Ascending aorta (tissue), 2 donors: ENCODE measurements at regions not wholly inside any gene's neighbourhood (a gene's known extent, or its start where the extent isn't known, plus 50 kb on each side); places are given as distances from the start of the nearest gene placed in this dataset.

Experiments
- DNase-seq, 2 donors: peaks; one replicate each; pipeline ENCODE4 v3.0.0-alpha.2; 2019; ENCODE audit warnings: low spot score in 2 of 2
- H3K27ac ChIP-seq, 2 donors: fragments of 200-600 bp; sonication (generic); one replicate each; pipeline ENCODE4 v1.5.1; 2016 to 2017; ENCODE audit warnings: mild to moderate bottlenecking in 1 of 2
- H3K27me3 ChIP-seq: fragments of 200-600 bp; sonication (generic); one replicate; pipeline ENCODE4 v1.5.1; 2017
- H3K36me3 ChIP-seq, 2 donors: fragments of 200-600 bp; sonication (generic); one replicate each; pipeline ENCODE4 v1.5.1; 2016
- H3K4me1 ChIP-seq, 2 donors: fragments of 200-600 bp; sonication (generic); one replicate each; pipeline ENCODE4 v1.5.1; 2016 to 2017; ENCODE audit warnings: mild to moderate bottlenecking in 1 of 2
- H3K4me3 ChIP-seq, 2 donors: fragments of 200-600 bp; sonication (generic); one replicate each; pipeline ENCODE4 v1.5.1; 2016 to 2017; ENCODE audit warnings: mild to moderate bottlenecking in 1 of 2
- H3K9me3 ChIP-seq, 2 donors: fragments of 200-600 bp; sonication (generic); one replicate each; pipeline ENCODE4 v1.5.1; 2016
- CTCF ChIP-seq, 3 experiments: fragments of 200-600 bp in 2 of 3; fragments of 450-650 bp in 1 of 3; sonication (generic) in 2 of 3; IDR thresholded peaks; one replicate each; pipeline ENCODE4 v1.5.1; 2016 to 2019; ENCODE audit warnings: antibody characterized with exemption in 3 of 3, mild to moderate bottlenecking in 1 of 3, moderate library complexity in 1 of 3
- intact Hi-C: fragments of 100-400 bp; cut with DNase I; formaldehyde crosslinking; loops from one replicate; pipeline ENCODE4 v1.15.1; 2023

DNA sequence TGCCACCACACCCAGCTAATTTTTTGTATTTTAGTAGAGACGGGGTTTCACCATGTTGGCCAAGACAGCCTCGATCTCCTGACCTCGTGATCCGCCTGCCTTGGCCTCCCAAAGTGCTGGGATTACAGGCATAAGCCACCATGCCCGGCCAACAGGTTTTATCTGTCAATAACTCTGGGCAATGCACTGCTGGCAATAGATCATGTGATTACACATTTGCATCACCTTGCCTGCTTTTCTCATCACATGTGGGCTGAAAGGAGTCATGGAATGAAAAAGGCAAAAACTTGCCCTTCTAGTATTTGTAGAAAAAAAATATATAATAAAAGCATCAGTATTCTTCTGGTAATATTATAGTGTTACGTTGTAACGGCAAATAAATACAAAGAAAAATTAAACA is 164.5 kb downstream of the NHLRC3 start:
- no peaks in the 10 kb centered on the region for H3K36me3 ChIP-seq
- H3K4me1 ChIP-seq, result no peaks in the 10 kb centered on the region
- no peaks in the 10 kb centered on the region for H3K27me3 ChIP-seq
- intact Hi-C loops, result no loop called here
- H3K4me3 ChIP-seq, result no peak overlapping the region
- no peak for DNase-seq
- no peak for TF ChIP-seq CTCF (IDR thresholded peaks at IDR 0.05)
- H3K27ac ChIP-seq, result no peak overlapping the region
- no peaks in the 10 kb centered on the region for H3K9me3 ChIP-seq

DNA sequence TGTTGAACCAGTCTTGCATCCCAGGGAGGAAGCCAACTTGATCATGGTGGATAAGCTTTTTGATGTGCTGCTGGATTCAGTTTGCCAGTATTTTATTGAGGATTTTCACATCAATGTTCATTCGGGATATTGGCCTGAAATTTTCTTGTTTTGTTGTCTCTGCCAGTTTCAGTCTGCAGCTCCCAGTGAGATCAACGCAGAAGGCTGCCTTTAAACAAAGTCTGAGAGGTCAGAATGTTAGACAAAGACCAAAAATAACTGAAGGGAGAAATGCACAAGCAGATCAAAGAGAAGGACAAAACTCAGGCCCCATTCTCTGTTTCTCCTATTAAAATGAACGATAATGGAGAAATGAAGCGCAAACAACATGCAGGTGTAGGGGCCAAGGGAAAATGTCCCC is 170.4 kb downstream of the NHLRC3 start:
- H3K9me3 ChIP-seq, result no peaks in the 10 kb centered on the region
- H3K4me1 ChIP-seq, result peaks cover 3 to 10% of the 10 kb centered on the region in 2 donors
- H3K27me3 ChIP-seq, result no peaks in the 10 kb centered on the region
- no peaks in the 10 kb centered on the region for H3K36me3 ChIP-seq
- H3K4me3 ChIP-seq, result no peak overlapping the region
- no peak for TF ChIP-seq CTCF (IDR thresholded peaks at IDR 0.05)
- peak overlapping the region in 1 of 2 donors; percentile 37 for H3K27ac ChIP-seq
- no peak for DNase-seq
- intact Hi-C loops, result no loop called here

DNA sequence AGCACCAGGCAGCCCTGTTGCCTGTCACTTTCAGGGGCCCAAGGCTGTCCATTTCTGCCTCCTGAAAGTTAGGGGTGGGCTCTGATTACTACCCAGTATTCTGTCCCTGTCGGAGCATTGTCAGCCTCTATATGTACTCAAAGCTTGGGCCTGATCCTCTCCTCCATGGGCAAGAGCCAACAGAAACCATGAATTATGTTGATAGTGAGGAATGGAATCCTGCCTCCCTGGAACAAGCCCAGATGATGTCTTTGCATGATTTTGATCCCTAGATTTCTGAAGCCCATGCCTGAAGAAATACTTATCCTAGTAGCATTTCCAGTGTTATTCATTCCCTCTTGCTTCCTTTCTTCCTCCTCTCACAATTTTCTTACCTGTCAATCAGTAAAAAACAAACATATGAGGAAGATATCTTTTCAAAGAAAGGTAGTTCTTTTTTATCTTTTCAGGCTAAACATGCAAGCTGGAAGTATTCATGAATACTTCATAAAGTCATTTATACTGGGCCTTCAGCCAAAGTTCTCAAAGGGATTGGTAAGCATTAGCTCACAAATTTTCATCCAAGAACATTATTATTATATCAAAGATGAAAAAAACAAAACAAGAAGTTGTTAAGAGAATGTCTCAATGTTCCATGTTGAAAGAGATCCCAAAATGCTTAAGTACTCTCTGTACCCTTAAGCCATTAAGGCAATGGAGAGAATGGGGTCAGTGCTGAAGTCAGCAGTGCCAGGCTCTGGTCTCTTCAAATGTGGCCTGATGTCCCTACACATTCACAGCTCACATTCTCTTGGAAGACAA is 171.7 kb downstream of the NHLRC3 start:
- peaks cover 3 to 10% of the 10 kb centered on the region in 2 donors for H3K4me1 ChIP-seq
- H3K27ac ChIP-seq, result peak overlapping the region; percentile 40 to 45
- DNase-seq, result no peak
- H3K36me3 ChIP-seq, result no peaks in the 10 kb centered on the region
- TF ChIP-seq CTCF (IDR thresholded peaks at IDR 0.05), result no peak
- intact Hi-C loops, result loop anchor here (2.0 kb wide), 1 partner anchor 17 kb away; no protein-coding TSS in a partner anchor
- no peaks in the 10 kb centered on the region for H3K9me3 ChIP-seq
- H3K27me3 ChIP-seq, result no peaks in the 10 kb centered on the region
- no peak overlapping the region for H3K4me3 ChIP-seq

GRCh38 chr13:39210961-39211534 is 172.8 kb downstream of the NHLRC3 start:
- DNase-seq, result no peak
- intact Hi-C loops, result loop anchor here (2.0 kb wide), 1 partner anchor 16 kb away; no protein-coding TSS in a partner anchor
- H3K27me3 ChIP-seq, result no peaks in the 10 kb centered on the region
- H3K27ac ChIP-seq, result peak overlapping the region in 1 of 2 donors; percentile 26
- no peaks in the 10 kb centered on the region for H3K36me3 ChIP-seq
- no peaks in the 10 kb centered on the region for H3K9me3 ChIP-seq
- H3K4me3 ChIP-seq, result no peak overlapping the region
- no peak for TF ChIP-seq CTCF (IDR thresholded peaks at IDR 0.05)
- H3K4me1 ChIP-seq, result peaks cover 3 to 10% of the 10 kb centered on the region in 2 donors

- Histone ChIP-seq H3K36me3 (no peaks in the 10 kb centered on the region), H3K4me1 (no peaks in the 10 kb centered on the region), H3K27ac (no peak overlapping the region), H3K4me3 (no peak overlapping the region), H3K27me3 (no peaks in the 10 kb centered on the region), H3K9me3 (no peaks in the 10 kb centered on the region)
- DNase-seq, result no peak
- intact Hi-C loops, result no loop called here
- TF ChIP-seq CTCF (IDR thresholded peaks at IDR 0.05), result no peak
These were observed 177.7 kb downstream of the NHLRC3 start for GRCh38 chr13:39215971-39216370.
